Activated CD4-positive, alpha-beta memory T cell treated with anti-CD3 and anti-CD28 coated beads for 36 hours (primary cell): ENCODE measurements at regions not wholly inside any gene's neighbourhood (a gene's known extent, or its start where the extent isn't known, plus 50 kb on each side); places are given as distances from the start of the nearest gene placed in this dataset.

Experiments used
- CTCF ChIA-PET: fragments of 350-600 bp; sonication (Branson Sonifier 250); formaldehyde crosslinking; loops from one replicate; lab custom pipeline; 2021; ENCODE audit warnings: antibody characterized with exemption, inconsistent platforms; lab: Charles Lee
- POLR2A ChIA-PET: fragments of 350-600 bp; sonication (Branson Sonifier 250); formaldehyde crosslinking; loops from one replicate; lab custom pipeline; 2021; ENCODE audit warnings: antibody characterized with exemption; lab: Charles Lee
- DNase-seq: peaks from one replicate; pipeline ENCODE4 v3.0.0-alpha.2; 2020
- H3K27ac Mint-ChIP-seq: one replicate; pipeline ENCODE4 v1.8.0; 2021; ENCODE audit warnings: mixed read lengths
- H3K27me3 Mint-ChIP-seq: one replicate; pipeline ENCODE4 v1.8.0; 2021; ENCODE audit warnings: mixed read lengths
- H3K36me3 Mint-ChIP-seq: one replicate; pipeline ENCODE4 v1.8.0; 2021; ENCODE audit warnings: mixed read lengths
- H3K4me1 Mint-ChIP-seq: one replicate; pipeline ENCODE4 v1.8.0; 2021; ENCODE audit warnings: low read depth, mixed read lengths
- H3K4me3 Mint-ChIP-seq: one replicate; pipeline ENCODE4 v1.8.0; 2021; ENCODE audit warnings: mild to moderate bottlenecking, mixed read lengths
- H3K9me3 Mint-ChIP-seq: one replicate; pipeline ENCODE4 v1.8.0; 2021; ENCODE audit warnings: mixed read lengths
- intact Hi-C: fragments of 100-400 bp; cut with micrococcal nuclease; formaldehyde crosslinking; loops from one replicate; pipeline ENCODE4 v1.15.1; 2023

DNA sequence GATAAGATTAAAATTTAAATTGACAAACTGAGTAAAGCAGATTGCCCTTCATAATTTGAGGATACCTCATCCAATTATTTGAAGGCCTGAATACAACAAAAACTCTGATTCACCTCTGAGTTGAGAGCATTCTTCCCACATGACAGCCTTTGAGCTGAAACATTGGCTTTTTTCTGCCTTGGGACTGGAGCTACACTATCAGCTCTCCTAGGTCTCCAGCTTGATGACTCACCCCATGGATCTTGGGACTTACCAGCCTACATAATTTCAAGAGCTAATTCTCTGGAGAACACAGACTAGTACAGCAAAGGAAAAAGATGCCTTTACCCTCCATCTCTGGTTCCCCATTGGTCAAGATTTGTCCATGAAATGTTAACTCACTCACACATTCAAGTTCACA lies 555.1 kb downstream of the FOXG1 start:
- CTCF ChIA-PET = no interaction called here
- Mint-ChIP-seq H3K9me3 (peaks cover 35% of the 10 kb centered on the region), H3K36me3 (no peaks in the 10 kb centered on the region), H3K27ac (no peak overlapping the region), H3K27me3 (no peaks in the 10 kb centered on the region), H3K4me3 (no peak overlapping the region), H3K4me1 (no peaks in the 10 kb centered on the region)
- POLR2A ChIA-PET = no interaction called here
- intact Hi-C loops = no loop called here
- DNase-seq = no peak

GRCh38 chr14:29339494-29340172 lies 573.0 kb downstream of the FOXG1 start:
- no peaks in the 10 kb centered on the region for H3K27me3 Mint-ChIP-seq
- ChIA-PET CTCF (no interaction called here), POLR2A (no interaction called here)
- H3K9me3 Mint-ChIP-seq = peaks cover 25% of the 10 kb centered on the region
- H3K4me1 Mint-ChIP-seq = no peaks in the 10 kb centered on the region
- H3K36me3 Mint-ChIP-seq = no peaks in the 10 kb centered on the region
- H3K4me3 Mint-ChIP-seq = no peak overlapping the region
- no peak for DNase-seq
- intact Hi-C loops = no loop called here
- no peak overlapping the region for H3K27ac Mint-ChIP-seq

- no peak for DNase-seq
- Mint-ChIP-seq H3K27ac (no peak overlapping the region), H3K9me3 (peaks cover 5% of the 10 kb centered on the region), H3K4me3 (no peak overlapping the region), H3K4me1 (no peaks in the 10 kb centered on the region), H3K36me3 (no peaks in the 10 kb centered on the region), H3K27me3 (no peaks in the 10 kb centered on the region)
- POLR2A ChIA-PET = no interaction called here
- intact Hi-C loops = no loop called here
- CTCF ChIA-PET = no interaction called here
Measured at GRCh38 chr14:29348504-29348903, 579.1 kb downstream of the PRKD1 start.

DNA sequence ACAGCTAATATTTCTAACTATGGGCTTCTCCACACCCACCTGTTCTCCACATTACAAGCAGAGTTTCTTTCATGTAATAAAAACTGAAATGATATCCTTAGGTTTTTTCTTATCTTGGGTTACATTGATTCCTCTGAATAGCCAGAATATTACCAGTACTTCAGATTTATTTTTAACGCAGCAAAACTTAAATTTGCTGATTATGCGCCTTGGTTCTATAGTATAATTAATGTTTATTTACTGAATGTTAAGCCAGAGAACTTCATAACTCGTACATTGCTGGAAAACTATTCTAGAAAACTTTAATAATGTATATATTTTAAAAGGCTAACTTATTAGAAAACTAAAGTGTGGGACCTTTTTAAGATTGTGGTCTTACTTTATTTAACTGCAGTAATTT lies 577.2 kb downstream of the PRKD1 start:
- no peak for DNase-seq
- POLR2A ChIA-PET = no interaction called here
- Mint-ChIP-seq H3K9me3 (peaks cover 7% of the 10 kb centered on the region), H3K4me1 (no peaks in the 10 kb centered on the region), H3K4me3 (no peak overlapping the region), H3K27me3 (no peaks in the 10 kb centered on the region), H3K27ac (no peak overlapping the region), H3K36me3 (no peaks in the 10 kb centered on the region)
- intact Hi-C loops = no loop called here
- CTCF ChIA-PET = no interaction called here

DNA sequence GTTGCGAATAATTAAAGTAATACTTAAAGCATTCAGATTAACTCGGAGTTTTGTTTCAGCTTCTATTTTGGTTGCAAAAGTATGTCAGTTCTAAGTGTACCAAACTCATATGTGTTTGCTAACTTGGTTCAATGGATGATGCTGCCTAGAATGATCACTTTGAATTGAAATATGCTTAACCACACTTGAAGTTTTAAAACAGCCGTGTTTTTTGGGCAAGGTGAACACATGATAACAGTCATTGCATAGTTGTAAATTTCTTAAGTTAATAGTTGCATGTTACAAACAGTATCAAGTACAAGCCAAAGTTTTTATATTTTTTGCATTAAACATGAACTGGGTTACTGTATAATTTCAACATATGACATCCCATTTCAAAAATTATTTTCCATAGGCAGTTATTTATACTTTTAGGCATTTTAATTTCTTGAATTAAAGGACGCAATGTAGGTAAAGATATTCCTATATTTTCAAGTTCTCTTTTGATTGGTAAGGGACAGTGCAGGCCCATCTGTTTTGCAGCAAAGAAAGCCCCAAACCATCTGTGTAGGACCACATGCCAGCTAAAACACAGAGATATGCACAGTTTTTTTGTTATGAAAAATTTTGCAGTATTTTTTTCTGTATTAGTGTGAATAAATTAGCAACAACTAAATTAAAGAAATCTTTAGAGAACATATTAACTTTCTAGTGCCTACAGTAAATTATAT lies 575.5 kb downstream of the PRKD1 start:
- Mint-ChIP-seq H3K36me3 (no peaks in the 10 kb centered on the region), H3K4me1 (no peaks in the 10 kb centered on the region), H3K4me3 (no peak overlapping the region), H3K9me3 (peaks cover 9% of the 10 kb centered on the region), H3K27me3 (no peaks in the 10 kb centered on the region), H3K27ac (no peak overlapping the region)
- ChIA-PET CTCF (no interaction called here), POLR2A (no interaction called here)
- DNase-seq = no peak
- intact Hi-C loops = no loop called here

- ChIA-PET CTCF (no interaction called here), POLR2A (no interaction called here)
- Mint-ChIP-seq H3K4me1 (no peaks in the 10 kb centered on the region), H3K27ac (no peak overlapping the region), H3K9me3 (peaks cover 12% of the 10 kb centered on the region), H3K4me3 (no peak overlapping the region), H3K36me3 (no peaks in the 10 kb centered on the region), H3K27me3 (no peaks in the 10 kb centered on the region)
- intact Hi-C loops = no loop called here
- no peak for DNase-seq
Measured at GRCh38 chr14:29352706-29353080, 575.0 kb downstream of the PRKD1 start.

GRCh38 chr14:29353513-29353912 lies 574.1 kb downstream of the PRKD1 start:
- Mint-ChIP-seq H3K27me3 (no peaks in the 10 kb centered on the region), H3K36me3 (no peaks in the 10 kb centered on the region), H3K4me3 (no peak overlapping the region), H3K4me1 (no peaks in the 10 kb centered on the region), H3K9me3 (peaks cover 12% of the 10 kb centered on the region), H3K27ac (no peak overlapping the region)
- CTCF ChIA-PET = no interaction called here
- POLR2A ChIA-PET = no interaction called here
- no peak for DNase-seq
- intact Hi-C loops = no loop called here

DNA sequence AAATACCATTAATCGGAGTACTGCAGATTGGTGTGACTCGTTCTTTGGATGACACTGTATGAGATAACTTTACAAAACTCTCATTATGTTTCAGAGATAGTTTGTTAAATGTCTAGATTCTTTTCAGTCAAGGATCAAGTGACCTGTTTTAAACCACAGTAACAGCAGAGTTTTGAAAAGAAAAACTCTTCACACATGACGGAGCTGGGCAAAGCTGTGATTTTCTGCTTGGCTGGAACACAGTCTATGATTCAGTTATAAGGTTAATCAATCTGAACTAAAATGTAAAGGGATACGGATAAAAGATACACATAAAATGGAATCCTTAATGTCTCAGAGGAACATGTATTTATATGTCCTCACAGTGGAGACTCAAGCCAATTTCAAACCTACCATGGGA lies 573.2 kb downstream of the PRKD1 start:
- no peak overlapping the region for H3K27ac Mint-ChIP-seq
- H3K36me3 Mint-ChIP-seq = no peaks in the 10 kb centered on the region
- H3K27me3 Mint-ChIP-seq = no peaks in the 10 kb centered on the region
- peaks cover 12% of the 10 kb centered on the region for H3K9me3 Mint-ChIP-seq
- intact Hi-C loops = no loop called here
- no peaks in the 10 kb centered on the region for H3K4me1 Mint-ChIP-seq
- H3K4me3 Mint-ChIP-seq = no peak overlapping the region
- DNase-seq = no peak
- ChIA-PET POLR2A (no interaction called here), CTCF (no interaction called here)

DNA sequence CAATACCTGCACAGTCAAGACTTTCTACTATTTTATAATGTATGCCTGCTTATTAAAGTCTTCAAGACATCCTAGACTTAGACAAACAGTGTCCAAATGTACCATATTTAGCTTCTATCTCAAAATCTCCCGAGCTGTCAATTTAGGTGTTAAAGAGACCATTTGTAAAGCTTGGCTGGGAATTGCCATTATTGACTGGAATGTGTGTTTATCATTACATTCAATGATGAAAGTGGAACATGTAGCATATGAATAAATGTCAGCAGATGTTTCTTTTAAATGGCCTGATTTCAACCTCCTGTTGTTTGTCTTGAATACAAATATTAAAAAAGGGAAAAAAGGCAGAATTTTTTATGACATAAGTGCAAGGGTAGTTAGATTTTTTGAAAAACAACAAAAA lies 572.3 kb downstream of the PRKD1 start:
- H3K4me1 Mint-ChIP-seq = no peaks in the 10 kb centered on the region

DNA sequence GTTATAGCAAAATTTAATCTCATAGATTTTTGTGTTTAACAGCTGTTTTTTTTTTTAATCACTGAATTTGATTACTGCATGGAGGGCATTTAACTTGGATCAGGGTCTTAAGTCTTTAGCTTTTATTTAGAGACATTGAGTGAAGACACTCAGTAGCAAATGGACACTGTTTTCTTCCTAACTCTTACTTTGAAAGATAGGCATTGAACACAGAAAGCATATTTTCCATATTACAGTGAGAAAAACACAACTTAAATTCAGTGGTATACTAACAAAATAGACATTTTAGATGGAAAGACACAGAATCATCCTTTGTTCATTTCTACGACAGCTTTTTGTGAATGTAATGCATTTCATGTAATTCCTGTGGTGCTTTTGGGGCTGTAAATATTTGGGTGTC lies 571.8 kb downstream of the PRKD1 start:
- CTCF ChIA-PET = no interaction called here
- intact Hi-C loops = no loop called here
- Mint-ChIP-seq H3K9me3 (peaks cover 12% of the 10 kb centered on the region), H3K27me3 (no peaks in the 10 kb centered on the region), H3K4me3 (no peak overlapping the region), H3K36me3 (no peaks in the 10 kb centered on the region), H3K4me1 (no peaks in the 10 kb centered on the region), H3K27ac (no peak overlapping the region)
- DNase-seq = no peak
- POLR2A ChIA-PET = no interaction called here

More for the DNA sequence above, 572.3 kb downstream of the PRKD1 start:
- Mint-ChIP-seq H3K4me3 (no peak overlapping the region), H3K36me3 (no peaks in the 10 kb centered on the region), H3K27ac (no peak overlapping the region), H3K9me3 (peaks cover 12% of the 10 kb centered on the region), H3K27me3 (no peaks in the 10 kb centered on the region)
- intact Hi-C loops = no loop called here
- DNase-seq = no peak
- POLR2A ChIA-PET = no interaction called here
- CTCF ChIA-PET = no interaction called here

GRCh38 chr14:29360656-29361055 lies 567.0 kb downstream of the PRKD1 start:
- H3K36me3 Mint-ChIP-seq = no peaks in the 10 kb centered on the region
- POLR2A ChIA-PET = no interaction called here
- no peaks in the 10 kb centered on the region for H3K27me3 Mint-ChIP-seq
- H3K4me3 Mint-ChIP-seq = no peak overlapping the region
- H3K4me1 Mint-ChIP-seq = no peaks in the 10 kb centered on the region
- H3K9me3 Mint-ChIP-seq = peaks cover 16% of the 10 kb centered on the region
- intact Hi-C loops = no loop called here
- CTCF ChIA-PET = no interaction called here
- DNase-seq = no peak
- no peak overlapping the region for H3K27ac Mint-ChIP-seq

DNA sequence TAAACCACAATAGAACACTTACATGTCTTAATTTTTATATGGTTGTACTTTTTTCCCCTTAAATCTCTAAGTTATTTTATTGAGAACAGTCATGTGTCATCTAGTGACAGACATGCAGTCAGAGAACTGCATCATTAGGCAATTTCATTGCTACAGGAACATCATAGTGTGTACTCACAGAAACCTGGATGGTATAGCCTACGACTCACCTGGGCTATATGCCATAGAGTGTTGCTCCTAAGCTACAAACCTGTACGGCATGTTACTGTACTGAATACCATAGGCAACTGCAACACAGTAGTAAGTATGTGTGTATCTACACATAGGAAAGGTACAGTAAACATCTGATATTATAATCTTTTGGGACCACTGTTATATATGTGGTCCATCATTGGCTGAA lies 557.6 kb downstream of the PRKD1 start:
- intact Hi-C loops = no loop called here
- POLR2A ChIA-PET = no interaction called here

GRCh38 chr14:29376237-29376636 lies 551.4 kb downstream of the PRKD1 start:
- H3K4me3 Mint-ChIP-seq = no peak overlapping the region
- H3K9me3 Mint-ChIP-seq = no peaks in the 10 kb centered on the region
- no peak for DNase-seq
- H3K27me3 Mint-ChIP-seq = no peaks in the 10 kb centered on the region
- ChIA-PET POLR2A (no interaction called here), CTCF (no interaction called here)
- H3K36me3 Mint-ChIP-seq = no peaks in the 10 kb centered on the region
- H3K4me1 Mint-ChIP-seq = no peaks in the 10 kb centered on the region
- intact Hi-C loops = no loop called here
- no peak overlapping the region for H3K27ac Mint-ChIP-seq

More for the DNA sequence above, 557.6 kb downstream of the PRKD1 start:
- no peak overlapping the region for H3K27ac Mint-ChIP-seq
- H3K9me3 Mint-ChIP-seq = peaks cover 14% of the 10 kb centered on the region
- no peak overlapping the region for H3K4me3 Mint-ChIP-seq
- H3K36me3 Mint-ChIP-seq = no peaks in the 10 kb centered on the region
- CTCF ChIA-PET = no interaction called here
- H3K27me3 Mint-ChIP-seq = no peaks in the 10 kb centered on the region
- H3K4me1 Mint-ChIP-seq = no peaks in the 10 kb centered on the region
- DNase-seq = no peak
